Glomerular visceral epithelial cell (primary cell): ENCODE measurements at regions not wholly inside any gene's neighbourhood (a gene's known extent, or its start where the extent isn't known, plus 50 kb on each side); places are given as distances from the start of the nearest gene placed in this dataset.
"Not testable (repeated sequence)": the region's sequence is repeated elsewhere in the genome, so short reads cannot be mapped to it uniquely, and the experiment has no call there.

Source experiments
- DNase-seq: peaks from one replicate; pipeline ENCODE4 v3.0.0-alpha.2; 2016; ENCODE audit errors: extremely low spot score

DNA sequence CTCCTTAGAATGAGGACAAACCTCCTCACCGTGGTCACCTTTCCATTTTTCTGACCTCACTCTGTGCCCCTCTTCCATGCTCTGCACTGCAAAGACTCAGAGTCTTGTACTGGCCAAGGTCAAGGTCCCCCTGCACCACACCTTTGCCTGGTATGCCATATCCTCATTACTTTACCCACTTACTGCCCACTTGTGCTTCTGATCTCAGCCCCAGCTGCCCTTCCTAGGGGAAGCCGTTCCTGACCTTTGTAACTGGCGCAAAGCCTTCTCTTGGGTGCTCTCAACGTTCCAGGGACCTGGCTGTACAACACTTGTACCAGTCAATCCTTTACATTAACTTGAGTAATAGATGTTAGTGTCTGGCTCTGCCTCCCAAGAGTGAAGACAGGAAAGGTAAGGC lies 256.0 kb downstream of the SV2B start:
- DNase-seq = no peak

DNA sequence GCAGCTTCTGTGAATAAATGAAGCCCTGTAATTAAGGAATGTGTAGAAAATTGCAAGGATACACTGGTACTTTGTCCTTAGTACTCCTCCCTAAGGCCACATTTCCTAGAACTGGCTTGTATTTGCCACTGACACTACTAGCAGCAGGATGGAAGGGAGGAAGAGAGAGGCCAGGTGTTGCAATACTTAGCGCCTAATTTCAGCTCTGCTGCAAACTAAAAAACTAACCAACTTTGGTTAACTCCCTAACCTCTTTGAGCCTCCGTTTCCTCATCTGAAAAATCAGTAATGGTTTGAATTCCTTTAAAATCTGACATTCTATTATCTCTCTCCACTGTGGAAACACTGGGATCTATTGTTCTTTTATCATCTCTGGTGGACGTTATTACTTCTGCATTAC lies 257.0 kb downstream of the SV2B start:
- DNase-seq = no peak

DNA sequence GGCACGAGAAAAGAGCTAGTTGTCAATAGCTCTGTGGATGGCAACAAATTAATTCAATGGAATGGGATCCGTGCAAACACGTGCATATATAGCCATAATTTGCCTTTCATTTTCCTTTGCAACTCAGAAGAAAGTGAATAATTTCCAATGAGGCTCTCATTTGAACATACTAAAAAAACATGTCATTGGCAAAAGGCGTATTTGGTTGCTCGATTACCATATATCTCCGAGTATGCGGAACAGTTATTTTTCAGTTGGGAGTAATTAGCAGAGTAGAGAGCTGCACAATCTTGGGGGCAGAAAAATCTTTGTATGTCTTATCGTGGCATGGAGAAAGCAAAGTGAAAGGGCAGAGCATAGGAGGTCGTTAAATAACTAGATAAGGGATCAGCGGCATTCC lies 257.4 kb downstream of the SV2B start:
- no peak for DNase-seq

DNA sequence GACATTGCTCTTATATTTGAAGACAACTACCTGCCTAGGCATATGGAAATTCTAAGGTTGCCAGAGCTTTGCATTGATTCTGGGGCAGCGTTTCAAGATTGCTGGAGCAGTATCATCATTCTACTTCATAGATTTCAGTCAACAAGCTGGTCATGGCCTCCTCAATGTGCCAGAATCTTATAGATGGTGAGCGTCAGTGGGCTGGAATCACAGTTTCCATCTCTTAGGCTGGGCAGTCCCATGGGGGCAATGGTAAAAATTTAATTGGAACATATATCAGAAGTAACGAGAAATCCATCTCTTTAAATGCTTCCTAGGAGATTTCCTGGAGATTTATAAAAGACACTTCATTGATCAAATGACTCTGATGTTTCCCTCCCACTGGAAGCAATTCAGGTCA lies 258.3 kb downstream of the SV2B start:
- DNase-seq = no peak

DNA sequence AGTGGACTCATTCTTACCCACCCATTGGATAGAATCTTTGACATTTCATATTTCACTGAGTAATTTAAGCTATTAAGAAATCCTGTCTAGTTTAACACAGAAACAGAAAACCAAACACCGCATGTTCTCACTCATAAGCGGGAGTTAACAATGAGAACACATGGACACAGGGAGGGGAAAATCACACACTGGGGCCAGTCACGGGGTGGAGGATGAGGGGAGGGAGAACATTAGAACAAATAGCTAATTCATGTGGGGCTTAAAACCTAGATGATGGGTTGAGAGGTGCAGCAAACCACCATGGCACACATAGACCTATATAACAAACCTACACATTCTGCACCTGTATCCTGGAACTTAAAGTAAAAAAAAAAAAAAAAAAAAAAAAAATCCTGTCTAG lies 261.6 kb downstream of the SV2B start:
- DNase-seq = not testable (repeated sequence)

DNA sequence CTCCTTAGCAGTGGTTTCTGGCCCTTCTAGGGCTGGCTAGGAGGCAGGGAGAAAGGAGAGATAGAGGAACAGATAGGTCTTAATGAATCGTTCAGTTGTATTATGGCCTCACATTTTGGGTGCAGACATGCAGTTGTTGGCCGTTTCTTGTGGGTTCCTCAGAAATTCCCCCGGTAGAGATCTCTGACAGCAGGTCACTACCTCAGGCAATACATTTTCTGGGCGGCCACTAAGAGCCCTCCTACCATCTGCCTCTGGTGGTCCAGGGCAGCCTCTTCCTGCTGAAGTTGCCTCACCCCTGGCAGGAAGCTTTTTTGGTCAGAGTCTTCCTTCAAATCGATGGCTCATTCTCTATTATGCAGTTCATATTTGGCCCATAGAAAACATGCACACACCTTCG lies 266.1 kb downstream of the SV2B start:
- no peak for DNase-seq

DNA sequence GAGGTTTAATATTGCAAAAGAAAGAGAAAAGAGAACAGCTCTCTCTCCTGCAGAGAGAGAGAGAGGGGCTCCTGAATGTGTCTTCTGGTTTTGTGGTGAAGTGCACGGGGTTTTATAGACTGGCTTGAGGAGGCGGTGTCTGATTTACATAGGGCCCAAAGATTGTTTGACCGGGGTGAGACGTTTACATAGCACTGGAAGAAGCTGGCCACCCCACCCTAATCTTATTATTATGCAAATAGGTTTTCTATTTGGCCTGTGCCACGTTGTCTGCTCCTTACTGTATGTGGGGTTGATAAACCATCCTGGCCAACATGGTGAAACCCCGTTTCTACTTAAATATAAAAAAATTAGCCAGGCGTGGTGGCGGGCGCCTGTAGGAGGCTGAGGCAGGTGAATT lies 268.6 kb downstream of the SV2B start:
- no peak for DNase-seq

DNA sequence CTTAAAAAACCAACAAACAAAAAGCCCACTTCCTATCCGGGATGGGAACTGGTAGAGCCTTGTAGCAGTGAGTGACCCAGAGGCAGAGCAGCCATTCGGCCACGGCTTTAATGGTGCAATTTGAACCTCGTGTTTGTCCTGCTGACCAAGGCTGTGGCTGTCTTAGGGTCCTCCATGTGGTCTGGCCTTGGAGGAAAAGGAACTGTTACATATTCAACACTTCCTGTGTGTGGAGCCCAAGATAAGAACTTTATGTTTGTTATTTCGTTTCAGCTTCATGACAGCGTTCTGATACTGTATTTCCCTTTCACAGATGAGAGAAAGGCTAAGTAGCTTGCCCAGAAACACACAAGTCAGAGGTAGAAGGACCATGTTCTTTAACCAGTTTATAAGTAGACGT lies 269.8 kb downstream of the SV2B start:
- no peak for DNase-seq

DNA sequence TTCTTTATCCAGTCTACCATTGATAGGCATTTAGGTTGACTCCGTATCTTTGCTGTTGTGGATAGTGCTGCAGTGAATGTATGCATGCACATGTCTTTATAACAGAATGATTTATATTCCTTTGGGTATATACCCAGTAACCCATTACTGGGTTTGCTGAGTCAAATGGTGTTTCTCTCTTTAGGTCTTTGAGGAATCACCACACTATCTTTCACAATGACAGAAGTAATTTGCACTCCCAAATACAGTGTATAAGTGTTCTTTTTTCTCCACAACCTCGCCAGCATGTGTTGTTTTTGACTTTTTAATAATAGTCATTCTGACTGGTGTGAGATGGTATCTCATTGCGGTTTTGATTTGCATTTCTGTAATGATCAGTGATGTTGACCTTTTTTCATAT lies 271.3 kb downstream of the SV2B start:
- not testable (repeated sequence) for DNase-seq

DNA sequence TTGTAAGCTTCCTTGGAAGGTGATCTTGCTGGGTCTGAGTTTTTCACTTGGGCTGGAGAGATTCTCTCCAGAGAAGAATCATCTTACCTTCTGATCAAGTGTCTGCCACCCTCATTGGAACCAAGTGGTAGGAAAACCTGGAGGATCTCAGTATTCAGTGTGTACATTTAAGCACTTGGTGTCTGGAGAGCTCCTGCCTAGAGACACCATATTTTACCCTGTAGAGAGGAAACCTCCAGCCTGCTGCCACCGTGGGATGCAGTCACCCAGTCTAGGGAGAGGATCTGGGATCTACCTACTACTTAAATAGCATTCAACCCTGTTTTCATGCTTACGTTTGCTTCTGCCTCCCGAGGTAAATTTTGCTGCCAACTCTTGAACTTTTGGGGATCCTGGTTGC lies 274.3 kb downstream of the SV2B start:
- DNase-seq = no peak

DNA sequence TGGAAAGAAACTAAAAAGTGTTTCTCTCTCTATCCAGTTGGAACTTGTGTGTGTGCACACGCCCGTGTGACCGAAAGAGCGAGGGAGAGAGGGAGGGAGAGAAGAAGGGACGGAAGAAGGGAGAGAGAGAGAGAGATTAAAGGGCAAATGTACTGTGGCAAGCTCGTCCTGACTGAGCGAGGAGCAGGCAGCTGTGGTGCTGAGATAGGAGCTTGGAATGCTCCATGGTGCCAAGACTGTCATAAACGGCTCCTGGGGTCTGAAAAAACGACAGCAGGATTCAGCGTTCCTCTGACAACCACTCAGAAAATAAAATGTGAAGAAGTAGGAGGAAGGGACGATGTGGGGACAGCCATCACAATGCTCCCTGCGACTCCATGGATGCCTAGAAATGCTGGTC lies 276.0 kb downstream of the SV2B start:
- no peak for DNase-seq

DNA sequence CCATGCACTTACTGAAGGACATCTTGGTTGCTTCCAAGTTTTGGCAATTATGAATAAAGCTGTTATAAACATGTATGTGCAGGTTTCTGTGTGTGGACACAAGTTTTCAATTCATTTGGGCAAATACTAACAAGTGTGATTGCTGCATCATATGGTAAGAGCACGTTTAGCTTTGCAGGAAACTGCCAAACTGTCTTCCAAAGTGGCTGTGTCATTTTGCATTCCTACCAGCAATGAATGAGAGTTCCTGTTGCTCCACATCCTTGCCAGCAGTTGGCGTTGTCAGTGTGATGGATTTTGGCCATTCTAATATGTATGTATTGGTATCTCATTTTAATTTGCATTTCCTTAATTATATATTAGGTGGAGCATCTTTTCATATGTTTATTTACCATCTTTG lies 280.1 kb downstream of the SV2B start:
- no peak for DNase-seq

DNA sequence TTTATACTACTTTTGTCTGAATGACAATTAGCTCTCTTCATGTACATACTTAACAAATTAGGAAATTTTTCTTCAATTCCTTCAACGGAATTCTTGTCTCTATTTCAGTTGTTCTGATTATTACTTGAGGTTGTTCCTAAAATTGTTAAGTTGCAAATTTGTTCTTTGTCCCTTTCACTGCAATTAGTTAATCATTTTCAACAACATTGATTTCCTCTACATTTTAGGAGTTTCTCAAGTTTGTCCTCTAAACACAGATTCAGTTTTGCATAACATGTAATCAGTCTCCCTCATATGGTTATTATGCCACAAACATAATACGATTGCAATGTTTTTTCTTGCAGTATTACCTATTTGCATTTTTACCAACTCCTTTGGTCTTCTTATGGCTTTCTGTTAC lies 283.5 kb downstream of the SV2B start:
- no peak for DNase-seq

DNA sequence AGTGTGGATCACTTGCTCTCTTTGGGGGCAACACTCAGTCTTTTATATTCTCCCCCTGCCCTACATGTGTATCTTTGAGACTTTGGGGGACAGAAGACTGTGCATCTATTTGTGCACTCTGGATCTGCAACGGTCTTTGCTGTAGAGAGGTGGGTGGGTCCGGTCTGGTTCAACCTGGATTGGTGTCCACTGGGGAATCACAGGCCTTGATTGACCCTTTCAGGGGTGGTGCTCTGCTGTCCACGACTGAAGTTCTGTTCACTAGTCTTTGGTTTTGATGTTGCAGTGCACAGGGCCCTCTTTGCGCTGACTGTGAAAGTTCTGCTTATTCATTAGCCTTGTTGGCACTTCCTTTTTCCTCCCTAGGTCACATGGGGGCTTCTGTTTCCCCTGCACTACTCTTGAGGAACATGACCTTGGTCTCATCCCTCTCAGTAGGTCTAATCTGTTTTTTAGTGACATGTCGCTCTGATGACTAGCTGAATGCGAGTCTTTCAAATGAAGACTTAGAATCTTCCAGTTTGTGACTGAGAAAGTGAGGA lies 284.2 kb downstream of the SV2B start:
- no peak for DNase-seq

DNA sequence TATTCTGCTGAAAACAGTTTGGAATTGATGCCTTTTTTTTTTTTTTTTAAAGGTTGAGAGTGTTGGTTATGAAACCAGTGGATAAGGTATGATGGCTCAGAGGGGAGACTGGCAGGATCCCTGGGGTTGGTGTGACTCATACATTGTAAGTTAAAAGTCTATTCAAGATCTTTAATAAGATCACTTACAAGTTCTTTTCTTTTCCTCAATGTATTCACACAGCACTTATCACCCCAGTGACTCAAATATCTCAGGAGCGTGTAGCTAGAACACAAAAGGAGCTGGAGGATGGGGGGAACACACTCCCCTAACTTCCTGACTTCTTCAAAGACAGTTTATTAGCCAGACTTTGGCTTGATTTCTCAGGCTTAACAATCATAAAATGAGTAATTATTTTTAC lies 285.3 kb downstream of the SV2B start:
- DNase-seq = no peak

DNA sequence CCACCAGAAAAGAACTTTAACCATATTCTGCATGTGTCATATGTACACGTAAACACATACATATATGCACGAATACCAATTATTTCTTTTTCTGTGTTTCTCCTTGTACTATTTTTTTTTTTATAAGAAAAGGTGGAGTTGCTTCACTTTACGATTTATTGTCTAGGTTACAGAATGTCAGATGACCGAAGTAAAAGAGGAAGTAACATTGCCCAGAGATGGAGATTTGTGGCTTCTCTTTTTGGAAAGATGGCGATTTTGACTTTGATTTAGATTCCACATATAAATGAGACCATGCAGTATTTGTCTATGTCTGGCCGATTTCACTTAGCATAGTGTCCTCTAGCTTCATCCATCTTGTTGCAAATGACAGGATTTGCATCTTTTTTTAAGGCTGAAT lies 293.1 kb downstream of the SV2B start:
- DNase-seq = no peak

DNA sequence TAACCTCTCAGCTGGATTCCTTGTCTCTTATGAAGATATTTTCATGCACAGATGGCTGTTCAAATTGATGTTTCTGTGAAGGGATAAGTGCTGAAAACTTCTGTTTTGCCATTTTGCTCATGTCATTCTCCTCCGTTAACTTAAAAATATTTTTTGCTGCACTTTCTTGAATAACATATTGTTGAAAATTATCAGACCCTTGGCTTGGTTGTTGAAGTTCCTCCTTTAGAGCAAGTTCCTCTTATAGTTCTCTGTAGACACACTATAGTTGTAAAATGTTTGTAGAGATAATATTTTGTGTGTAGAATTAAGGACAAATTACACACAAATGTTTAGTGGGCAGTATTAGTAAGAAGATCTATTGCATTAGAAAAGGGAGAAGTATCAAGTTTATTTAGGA lies 300.4 kb downstream of the SV2B start:
- DNase-seq = no peak

DNA sequence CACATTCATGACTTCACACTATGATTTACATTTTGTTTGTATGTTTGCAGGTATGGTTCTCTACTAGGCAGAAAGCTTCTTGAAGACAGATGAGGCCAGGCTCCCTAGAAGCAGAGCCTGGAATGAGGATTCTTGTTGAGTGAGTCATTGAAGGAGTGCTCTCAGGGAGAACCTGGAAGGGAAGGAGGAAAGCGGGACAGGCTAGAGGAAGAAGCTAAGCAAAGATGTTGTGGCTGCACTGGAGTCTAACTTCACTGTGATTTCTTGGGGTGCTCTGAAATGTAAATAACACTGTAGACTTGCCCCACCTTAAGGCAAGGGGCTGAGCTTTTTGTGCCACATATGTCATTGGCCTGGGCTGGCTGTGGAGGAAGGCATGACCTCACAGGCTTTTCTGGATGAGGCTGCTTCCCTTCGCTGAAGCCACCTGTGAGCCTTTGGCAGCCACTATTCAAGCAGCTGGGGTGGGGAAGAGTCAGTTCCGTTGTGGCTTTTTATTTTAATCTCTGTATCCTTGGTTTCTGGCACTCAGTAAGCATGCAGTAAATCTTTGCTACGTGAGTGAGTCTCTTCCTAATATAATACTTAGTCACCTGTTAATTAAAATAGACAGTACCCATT lies 307.3 kb downstream of the SV2B start:
- no peak for DNase-seq

DNA sequence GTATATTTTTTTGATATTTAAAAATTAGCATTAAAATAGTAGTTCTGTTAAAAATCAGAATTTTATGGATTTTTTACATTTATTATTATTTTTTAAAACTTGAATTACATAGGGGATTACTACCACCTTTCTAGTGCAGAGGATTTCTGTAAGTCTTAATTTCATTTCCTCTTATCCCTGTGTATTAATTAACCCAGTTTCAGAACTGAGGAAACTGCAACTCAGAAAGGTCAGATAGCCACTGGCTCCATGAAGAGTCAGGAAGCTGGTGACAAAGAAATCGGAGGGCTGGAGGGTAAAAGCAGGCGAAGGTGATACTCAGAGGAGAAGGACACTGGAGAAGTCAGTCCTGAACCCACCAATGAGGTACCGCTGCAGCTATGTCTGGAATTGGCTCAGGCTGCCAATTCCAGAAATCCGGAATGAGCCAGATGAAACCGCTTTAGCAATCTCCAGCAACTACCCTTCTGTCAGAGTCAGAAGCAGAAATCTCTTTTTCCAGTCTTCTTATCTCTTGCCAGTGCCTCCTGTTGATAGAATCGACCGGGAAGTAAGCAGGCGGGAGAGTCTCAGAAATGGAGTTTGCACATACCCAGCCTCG lies 308.5 kb downstream of the SV2B start:
- no peak for DNase-seq

DNA sequence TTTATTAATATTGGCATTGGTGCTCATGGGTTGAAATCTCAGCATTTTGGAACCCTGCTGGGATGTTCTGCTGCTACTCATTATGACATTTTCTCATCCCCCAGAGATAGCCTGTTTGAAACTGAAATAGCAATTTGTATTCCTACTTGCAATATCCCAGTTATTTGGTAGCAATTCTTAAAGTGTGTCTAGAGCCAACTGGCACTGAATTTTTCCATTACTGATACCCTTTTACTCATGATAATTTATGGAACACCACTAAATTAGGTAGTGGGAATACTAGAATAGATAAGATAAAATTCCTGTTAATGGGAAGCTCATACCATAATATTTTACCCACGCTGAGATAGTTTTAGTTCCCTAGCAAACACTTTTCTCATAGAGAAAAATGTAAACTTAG lies 309.3 kb downstream of the SV2B start:
- no peak for DNase-seq

DNA sequence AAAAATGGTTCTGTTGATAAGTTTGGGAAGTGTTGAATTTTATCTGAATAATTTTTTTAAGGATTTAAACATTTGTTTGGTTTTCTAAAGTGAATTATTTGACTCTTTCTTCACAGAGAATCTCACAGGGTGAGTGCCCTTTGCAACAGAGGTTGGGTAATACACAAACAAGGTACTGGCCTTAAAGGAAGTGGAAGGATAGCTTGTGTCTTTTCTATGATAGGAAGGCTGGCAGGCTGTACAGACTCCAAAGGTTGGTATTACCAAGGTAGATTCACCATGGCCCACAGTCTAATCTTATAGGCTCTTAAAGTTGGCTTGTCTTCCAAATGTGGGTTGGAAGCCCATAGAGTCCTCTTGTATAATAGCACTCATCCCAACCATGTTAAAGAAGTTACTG lies 311.5 kb downstream of the SV2B start:
- no peak for DNase-seq

DNA sequence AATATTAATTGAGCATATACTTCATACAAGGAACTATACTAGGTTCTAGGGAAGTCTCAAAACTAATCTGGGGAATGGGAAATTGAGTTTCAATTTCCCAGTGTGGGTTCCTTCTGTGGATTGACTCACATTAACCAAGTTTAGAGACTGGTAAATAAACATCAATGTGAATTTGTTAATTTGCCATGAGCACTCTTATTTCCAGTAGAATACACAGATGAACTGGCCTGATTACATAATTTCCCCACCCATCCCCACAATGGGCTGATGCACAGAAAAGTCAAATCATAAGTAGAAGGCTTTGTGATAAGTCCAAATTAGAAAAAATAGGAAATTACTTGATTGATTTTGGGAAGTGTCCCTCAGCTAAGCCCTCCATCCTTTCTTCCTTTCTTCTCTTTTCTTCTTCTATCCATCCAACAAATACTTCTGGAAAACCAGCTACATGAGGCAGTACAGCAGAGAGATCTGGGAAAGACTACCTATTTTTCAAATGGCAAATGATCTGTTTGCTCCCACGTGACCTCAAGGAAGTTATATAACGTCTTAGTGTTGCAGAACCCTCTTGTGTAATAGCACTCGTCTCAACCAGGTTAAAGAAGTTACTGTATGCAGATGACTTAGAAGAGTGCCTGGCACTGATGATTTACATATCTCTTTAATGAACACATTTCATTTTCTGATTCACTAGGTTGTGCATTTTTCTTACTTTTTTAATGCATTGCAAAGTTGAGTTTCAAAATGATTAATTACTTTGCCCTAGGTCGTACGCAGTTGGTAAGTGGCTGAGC lies 312.3 kb downstream of the SV2B start:
- DNase-seq = no peak

DNA sequence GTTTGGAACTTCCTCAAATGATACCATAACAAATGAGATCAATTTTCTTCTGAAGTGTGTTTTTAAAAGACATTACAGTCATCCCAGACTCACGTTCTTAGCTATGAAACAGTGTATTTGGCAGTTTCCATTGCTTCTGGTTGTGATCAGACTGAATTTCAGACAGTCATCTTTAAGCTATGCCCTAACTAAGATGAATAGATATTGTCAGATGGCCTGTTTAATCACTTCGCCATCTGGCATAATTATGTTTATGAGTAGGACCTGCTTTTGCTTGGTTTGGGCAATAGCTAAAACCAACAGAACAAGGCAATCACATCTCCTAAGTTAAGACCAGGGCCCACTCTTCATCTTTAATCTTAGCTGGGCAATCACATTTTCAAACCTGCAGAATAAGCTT lies 313.1 kb downstream of the SV2B start:
- no peak for DNase-seq
